Adrenal gland (tissue), 5 donors: ENCODE measurements at regions not wholly inside any gene's neighbourhood (a gene's known extent, or its start where the extent isn't known, plus 50 kb on each side); places are given as distances from the start of the nearest gene placed in this dataset.

ENCODE experiments used
- POLR2A ChIP-seq, 2 donors: fragments of 450-650 bp; IDR thresholded peaks; one replicate each; pipeline ENCODE4 v1.6.1; 2017; ENCODE audit warnings: antibody characterized with exemption in 2 of 2, mild to moderate bottlenecking in 2 of 2, moderate library complexity in 1 of 2
- TF ChIP-seq, protein P1 (sequence below), 6 experiments: fragments of 450-650 bp in 4 of 6; fragments of 200-600 bp in 2 of 6; sonication (generic) in 1 of 6; IDR thresholded peaks; 1 replicate in 5 of 6; 2 replicates in 1 of 6; pipeline versions ENCODE4 v1.5.1 to v1.8.0; 2016 to 2021; ENCODE audit warnings: antibody characterized with exemption in 6 of 6, mild to moderate bottlenecking in 2 of 6, moderate library complexity in 1 of 6
- donor health status: DM: no; HTN: no; CAD: no.

DNA sequence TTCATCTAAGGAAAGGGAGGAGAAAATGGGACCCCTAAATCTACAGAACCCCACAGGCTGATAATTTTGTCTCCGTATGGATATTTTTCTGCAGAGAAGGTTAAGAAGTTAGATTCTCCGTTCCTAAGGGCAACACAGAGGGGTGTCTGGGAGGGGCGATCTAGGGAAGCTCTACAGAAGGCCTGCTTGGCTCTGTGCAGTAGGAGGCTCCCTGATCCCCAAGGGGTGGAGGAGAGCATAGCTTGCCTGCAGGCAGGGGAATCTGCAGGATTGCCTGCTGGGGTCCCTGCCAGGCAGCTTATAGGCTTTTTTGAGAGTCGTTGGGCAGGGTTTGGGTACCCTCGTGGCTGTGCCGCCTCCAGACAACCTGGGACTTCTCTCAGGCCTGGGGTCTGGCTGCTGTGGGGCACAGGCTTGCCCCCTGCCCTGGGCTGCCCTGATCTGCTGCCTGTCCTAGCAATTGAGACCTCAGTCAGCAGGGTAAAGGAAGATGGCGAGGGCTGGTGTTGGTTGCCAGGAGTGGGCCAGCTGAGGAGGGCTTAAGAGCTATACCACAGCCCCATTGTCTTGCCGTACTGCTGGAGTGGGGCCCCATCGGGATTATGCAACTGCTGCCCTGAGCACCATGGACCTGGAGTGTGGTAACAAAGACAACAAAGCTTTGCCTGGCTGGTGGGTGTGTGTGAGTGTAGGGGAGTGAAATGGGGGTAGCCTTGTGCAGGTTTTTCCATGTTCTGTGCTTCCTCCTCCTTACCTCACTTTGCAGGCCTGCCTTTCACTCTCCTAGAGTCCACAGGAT is 74.1 kb downstream of the EFNB1 start:
- TF ChIP-seq, protein P1, sequence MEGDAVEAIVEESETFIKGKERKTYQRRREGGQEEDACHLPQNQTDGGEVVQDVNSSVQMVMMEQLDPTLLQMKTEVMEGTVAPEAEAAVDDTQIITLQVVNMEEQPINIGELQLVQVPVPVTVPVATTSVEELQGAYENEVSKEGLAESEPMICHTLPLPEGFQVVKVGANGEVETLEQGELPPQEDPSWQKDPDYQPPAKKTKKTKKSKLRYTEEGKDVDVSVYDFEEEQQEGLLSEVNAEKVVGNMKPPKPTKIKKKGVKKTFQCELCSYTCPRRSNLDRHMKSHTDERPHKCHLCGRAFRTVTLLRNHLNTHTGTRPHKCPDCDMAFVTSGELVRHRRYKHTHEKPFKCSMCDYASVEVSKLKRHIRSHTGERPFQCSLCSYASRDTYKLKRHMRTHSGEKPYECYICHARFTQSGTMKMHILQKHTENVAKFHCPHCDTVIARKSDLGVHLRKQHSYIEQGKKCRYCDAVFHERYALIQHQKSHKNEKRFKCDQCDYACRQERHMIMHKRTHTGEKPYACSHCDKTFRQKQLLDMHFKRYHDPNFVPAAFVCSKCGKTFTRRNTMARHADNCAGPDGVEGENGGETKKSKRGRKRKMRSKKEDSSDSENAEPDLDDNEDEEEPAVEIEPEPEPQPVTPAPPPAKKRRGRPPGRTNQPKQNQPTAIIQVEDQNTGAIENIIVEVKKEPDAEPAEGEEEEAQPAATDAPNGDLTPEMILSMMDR (IDR thresholded peaks at IDR 0.05) = no peak
- no peak for TF ChIP-seq POLR2A (IDR thresholded peaks at IDR 0.05)
